Uterus (tissue), 3 donors: ENCODE measurements at regions not wholly inside any gene's neighbourhood (a gene's known extent, or its start where the extent isn't known, plus 50 kb on each side); places are given as distances from the start of the nearest gene placed in this dataset.

Experiments used
- DNase-seq, 2 donors: peaks; one replicate each; pipeline ENCODE4 v3.0.0-alpha.2; 2019 to 2020
- H3K27ac ChIP-seq, 2 donors: fragments of 200-600 bp; sonication (generic); 1 replicate in 1 of 2; 2 replicates in 1 of 2; pipeline ENCODE4 v1.5.1; 2016 to 2018
- H3K27me3 ChIP-seq, 2 donors: fragments of 200-600 bp; sonication (generic); one replicate each; pipeline ENCODE4 v1.5.1; 2018 to 2019; ENCODE audit warnings: control low read depth in 1 of 2
- H3K36me3 ChIP-seq, 2 donors: fragments of 200-600 bp; sonication (generic); one replicate each; pipeline ENCODE4 v1.5.1; 2019; ENCODE audit warnings: control low read depth in 1 of 2
- H3K4me1 ChIP-seq, 2 donors: fragments of 200-600 bp; sonication (generic); one replicate each; pipeline ENCODE4 v1.5.1; 2018 to 2019; ENCODE audit warnings: control low read depth in 1 of 2
- H3K4me3 ChIP-seq, 2 donors: fragments of 200-600 bp; sonication (generic); 1 replicate in 1 of 2; 2 replicates in 1 of 2; pipeline ENCODE4 v1.5.1; 2018 to 2019; ENCODE audit warnings: mild to moderate bottlenecking in 1 of 2
- H3K9me3 ChIP-seq, 2 donors: fragments of 200-600 bp; sonication (generic); one replicate each; pipeline ENCODE4 v1.5.1; 2019; ENCODE audit warnings: control low read depth in 1 of 2
- POLR2A ChIP-seq, 2 donors: fragments of 450-650 bp; IDR thresholded peaks; one replicate each; pipeline ENCODE4 v1.6.1; 2016; ENCODE audit warnings: antibody characterized with exemption in 2 of 2, mild to moderate bottlenecking in 1 of 2, moderate library complexity in 1 of 2
- intact Hi-C: fragments of 100-400 bp; cut with DNase I; formaldehyde crosslinking; loops from one replicate; pipeline ENCODE4 v1.15.1; 2023; ENCODE audit warnings: low total_unique reads
- TF ChIP-seq, protein P1 (sequence below), 4 experiments: fragments of 200-600 bp in 2 of 4; fragments of 450-650 bp in 2 of 4; sonication (generic) in 2 of 4; IDR thresholded peaks; one replicate each; pipeline ENCODE4 v1.5.1; 2016 to 2019; ENCODE audit warnings: antibody characterized with exemption in 4 of 4, mild to moderate bottlenecking in 2 of 4, moderate library complexity in 1 of 4
- donor health status: DM: yes; HTN: yes; CAD: no.

DNA sequence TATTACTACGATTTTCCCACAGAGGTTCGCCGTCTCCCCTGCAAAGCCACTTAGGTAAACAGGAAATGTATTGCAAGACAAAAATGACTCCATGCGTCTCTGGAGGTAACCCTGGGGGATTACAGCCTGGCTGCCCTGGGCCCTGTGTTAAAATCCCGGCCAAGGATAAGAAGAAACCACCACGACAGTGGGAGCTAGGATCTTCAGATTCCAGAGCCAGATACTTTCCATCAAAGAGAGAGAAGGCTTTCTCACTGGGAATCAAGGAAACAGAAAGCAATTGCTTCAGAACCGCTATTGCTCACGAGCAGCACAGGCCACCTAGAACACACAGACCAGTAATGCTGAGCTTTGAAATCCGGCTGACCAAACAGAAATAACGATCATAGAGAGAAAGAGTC, 97.9 kb upstream of the ZNF516 start:
- intact Hi-C loops: no loop called here
- TF ChIP-seq, protein P1, sequence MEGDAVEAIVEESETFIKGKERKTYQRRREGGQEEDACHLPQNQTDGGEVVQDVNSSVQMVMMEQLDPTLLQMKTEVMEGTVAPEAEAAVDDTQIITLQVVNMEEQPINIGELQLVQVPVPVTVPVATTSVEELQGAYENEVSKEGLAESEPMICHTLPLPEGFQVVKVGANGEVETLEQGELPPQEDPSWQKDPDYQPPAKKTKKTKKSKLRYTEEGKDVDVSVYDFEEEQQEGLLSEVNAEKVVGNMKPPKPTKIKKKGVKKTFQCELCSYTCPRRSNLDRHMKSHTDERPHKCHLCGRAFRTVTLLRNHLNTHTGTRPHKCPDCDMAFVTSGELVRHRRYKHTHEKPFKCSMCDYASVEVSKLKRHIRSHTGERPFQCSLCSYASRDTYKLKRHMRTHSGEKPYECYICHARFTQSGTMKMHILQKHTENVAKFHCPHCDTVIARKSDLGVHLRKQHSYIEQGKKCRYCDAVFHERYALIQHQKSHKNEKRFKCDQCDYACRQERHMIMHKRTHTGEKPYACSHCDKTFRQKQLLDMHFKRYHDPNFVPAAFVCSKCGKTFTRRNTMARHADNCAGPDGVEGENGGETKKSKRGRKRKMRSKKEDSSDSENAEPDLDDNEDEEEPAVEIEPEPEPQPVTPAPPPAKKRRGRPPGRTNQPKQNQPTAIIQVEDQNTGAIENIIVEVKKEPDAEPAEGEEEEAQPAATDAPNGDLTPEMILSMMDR (IDR thresholded peaks at IDR 0.05): no peak
- DNase-seq: no peak
- no peak overlapping the region for H3K4me3 ChIP-seq
- no peaks in the 10 kb centered on the region for H3K27me3 ChIP-seq
- H3K4me1 ChIP-seq: no peaks in the 10 kb centered on the region
- no peaks in the 10 kb centered on the region for H3K9me3 ChIP-seq
- no peaks in the 10 kb centered on the region for H3K36me3 ChIP-seq
- no peak overlapping the region for H3K27ac ChIP-seq

DNA sequence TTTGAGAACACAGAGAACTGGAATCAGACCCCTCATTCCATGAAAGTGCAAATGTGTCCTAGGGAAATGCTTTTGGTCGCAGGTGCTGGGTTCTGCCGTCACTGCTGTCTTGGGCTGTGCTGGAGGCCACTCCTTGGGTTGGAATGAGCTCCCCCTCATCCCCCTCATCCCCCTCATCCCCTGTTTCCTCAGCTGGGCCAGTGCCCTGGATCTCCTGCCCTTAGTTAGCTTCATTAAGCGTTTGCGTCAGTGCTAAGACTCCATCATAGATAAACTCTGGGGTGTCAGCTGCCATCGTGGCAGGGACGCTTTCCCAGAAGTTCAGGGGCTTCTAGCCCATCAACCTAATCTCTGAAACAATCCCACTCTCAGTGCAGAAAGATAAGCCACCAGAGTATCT, 97.1 kb upstream of the ZNF516 start:
- TF ChIP-seq POLR2A (IDR thresholded peaks at IDR 0.05): no peak
- TF ChIP-seq, protein P1 (IDR thresholded peaks at IDR 0.05): no peak
- H3K4me1 ChIP-seq: no peaks in the 10 kb centered on the region
- H3K4me3 ChIP-seq: no peak overlapping the region
- H3K27ac ChIP-seq: no peak overlapping the region
- intact Hi-C loops: no loop called here
- no peaks in the 10 kb centered on the region for H3K9me3 ChIP-seq
- H3K36me3 ChIP-seq: no peaks in the 10 kb centered on the region
- DNase-seq: no peak
- no peaks in the 10 kb centered on the region for H3K27me3 ChIP-seq

DNA sequence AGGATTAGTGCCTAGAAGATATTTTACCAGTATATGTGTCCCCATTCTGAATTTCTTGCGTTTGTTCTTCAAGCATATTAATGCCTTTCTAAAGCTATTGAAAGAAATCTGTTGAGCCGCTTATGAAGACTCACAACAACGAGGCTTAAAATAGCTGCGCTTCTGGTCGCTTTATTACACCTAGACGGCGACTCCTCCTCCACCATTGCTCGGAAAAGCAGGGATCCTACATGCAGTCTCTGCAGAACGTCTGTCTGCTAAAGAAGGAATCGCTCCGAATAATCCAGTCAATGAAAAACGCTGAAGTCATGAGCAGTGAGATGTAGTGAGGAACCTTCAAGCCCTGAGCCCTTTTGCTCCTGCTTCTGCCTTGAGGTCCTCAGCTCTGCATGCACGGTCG, 94.8 kb upstream of the ZNF516 start:
- Histone ChIP-seq H3K9me3 (no peaks in the 10 kb centered on the region), H3K4me3 (no peak overlapping the region), H3K4me1 (no peaks in the 10 kb centered on the region), H3K36me3 (no peaks in the 10 kb centered on the region), H3K27me3 (no peaks in the 10 kb centered on the region), H3K27ac (peak overlapping the region in 1 of 2 donors; percentile 15)
- intact Hi-C loops: no loop called here
- no peak for DNase-seq
- no peak for TF ChIP-seq POLR2A (IDR thresholded peaks at IDR 0.05)
- TF ChIP-seq, protein P1 (IDR thresholded peaks at IDR 0.05): no peak

DNA sequence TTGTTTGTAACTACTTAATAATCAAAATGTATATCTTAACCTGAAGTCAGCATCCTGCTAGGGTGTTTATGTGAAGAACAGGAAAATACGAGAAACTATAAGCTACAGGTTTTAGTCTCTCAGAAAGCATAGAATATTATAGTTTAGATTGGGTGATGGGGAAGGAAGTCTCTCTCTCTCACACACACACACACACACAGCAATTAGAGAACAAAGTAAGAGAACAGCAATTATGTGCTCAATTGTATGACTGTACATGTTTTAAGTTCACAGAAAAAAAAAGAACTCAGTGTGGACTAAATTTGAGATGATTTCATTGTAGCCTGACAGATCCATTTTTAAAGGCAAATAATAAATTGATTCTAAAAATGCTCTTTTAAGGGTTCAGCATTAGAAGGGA, 94.3 kb upstream of the ZNF516 start:
- Histone ChIP-seq H3K27ac (peak overlapping the region; percentile 59 to 67), H3K4me3 (peak overlapping the region; percentile 16 to 34), H3K27me3 (no peaks in the 10 kb centered on the region), H3K9me3 (no peaks in the 10 kb centered on the region), H3K36me3 (no peaks in the 10 kb centered on the region), H3K4me1 (no peaks in the 10 kb centered on the region)
- TF ChIP-seq, protein P1 (IDR thresholded peaks at IDR 0.05): no peak
- no peak for TF ChIP-seq POLR2A (IDR thresholded peaks at IDR 0.05)
- no peak for DNase-seq
- intact Hi-C loops: no loop called here

DNA sequence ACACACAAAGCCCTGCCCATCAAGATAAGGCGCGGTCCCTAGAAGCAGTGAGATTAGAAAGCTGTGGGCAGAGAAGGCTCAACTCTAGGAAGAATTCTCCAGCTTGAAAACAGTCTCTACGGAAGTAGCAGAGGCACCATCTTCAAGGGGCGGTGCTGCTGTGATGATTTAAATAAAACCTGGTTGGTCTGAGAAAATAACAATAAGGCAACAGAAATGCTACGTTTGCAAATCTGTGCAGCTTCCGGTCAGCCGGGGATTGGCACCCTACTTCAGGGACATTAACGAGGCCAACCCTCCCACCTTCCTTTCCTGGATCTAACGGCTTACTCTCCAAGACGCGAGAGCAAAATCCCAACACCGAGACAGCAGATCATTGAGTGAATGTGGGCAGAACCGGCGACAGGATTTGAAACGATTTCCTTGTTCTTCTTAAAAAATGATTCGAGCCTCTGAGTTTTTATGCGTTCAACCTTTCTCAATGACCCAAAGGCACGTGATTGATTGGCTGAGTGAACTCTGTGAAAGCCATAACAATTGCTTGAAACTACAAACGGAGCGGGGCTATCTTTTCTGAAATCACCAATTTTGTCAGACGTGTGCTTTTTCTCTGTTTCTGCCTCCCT, 93.7 kb upstream of the ZNF516 start:
- no peaks in the 10 kb centered on the region for H3K36me3 ChIP-seq
- H3K27ac ChIP-seq: peak overlapping the region; percentile 59 to 67
- intact Hi-C loops: no loop called here
- H3K27me3 ChIP-seq: no peaks in the 10 kb centered on the region
- TF ChIP-seq, protein P1 (IDR thresholded peaks at IDR 0.05): no peak
- TF ChIP-seq POLR2A (IDR thresholded peaks at IDR 0.05): no peak
- no peaks in the 10 kb centered on the region for H3K4me1 ChIP-seq
- no peaks in the 10 kb centered on the region for H3K9me3 ChIP-seq
- peak overlapping the region; percentile 16 to 34 for H3K4me3 ChIP-seq
- DNase-seq: no peak
